ENCODE measurements at regions not wholly inside any gene's neighbourhood (a gene's known extent, or its start where the extent isn't known, plus 50 kb on each side); places are given as distances from the start of the nearest gene placed in this dataset.

- DNase-seq (ENCODE audit: low read depth) = no peak
- H3K4me3 ChIP-seq (ENCODE audit: low read depth, low read length) = no peak overlapping the region
- TF ChIP-seq, protein P1, sequence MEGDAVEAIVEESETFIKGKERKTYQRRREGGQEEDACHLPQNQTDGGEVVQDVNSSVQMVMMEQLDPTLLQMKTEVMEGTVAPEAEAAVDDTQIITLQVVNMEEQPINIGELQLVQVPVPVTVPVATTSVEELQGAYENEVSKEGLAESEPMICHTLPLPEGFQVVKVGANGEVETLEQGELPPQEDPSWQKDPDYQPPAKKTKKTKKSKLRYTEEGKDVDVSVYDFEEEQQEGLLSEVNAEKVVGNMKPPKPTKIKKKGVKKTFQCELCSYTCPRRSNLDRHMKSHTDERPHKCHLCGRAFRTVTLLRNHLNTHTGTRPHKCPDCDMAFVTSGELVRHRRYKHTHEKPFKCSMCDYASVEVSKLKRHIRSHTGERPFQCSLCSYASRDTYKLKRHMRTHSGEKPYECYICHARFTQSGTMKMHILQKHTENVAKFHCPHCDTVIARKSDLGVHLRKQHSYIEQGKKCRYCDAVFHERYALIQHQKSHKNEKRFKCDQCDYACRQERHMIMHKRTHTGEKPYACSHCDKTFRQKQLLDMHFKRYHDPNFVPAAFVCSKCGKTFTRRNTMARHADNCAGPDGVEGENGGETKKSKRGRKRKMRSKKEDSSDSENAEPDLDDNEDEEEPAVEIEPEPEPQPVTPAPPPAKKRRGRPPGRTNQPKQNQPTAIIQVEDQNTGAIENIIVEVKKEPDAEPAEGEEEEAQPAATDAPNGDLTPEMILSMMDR (IDR thresholded peaks at IDR 0.05; ENCODE audit: low read depth, low read length, missing control alignments) = no peak
These were observed 54.9 kb upstream of the NLGN1 start for GRCh38 chr3:173342679-173343078.

DNA sequence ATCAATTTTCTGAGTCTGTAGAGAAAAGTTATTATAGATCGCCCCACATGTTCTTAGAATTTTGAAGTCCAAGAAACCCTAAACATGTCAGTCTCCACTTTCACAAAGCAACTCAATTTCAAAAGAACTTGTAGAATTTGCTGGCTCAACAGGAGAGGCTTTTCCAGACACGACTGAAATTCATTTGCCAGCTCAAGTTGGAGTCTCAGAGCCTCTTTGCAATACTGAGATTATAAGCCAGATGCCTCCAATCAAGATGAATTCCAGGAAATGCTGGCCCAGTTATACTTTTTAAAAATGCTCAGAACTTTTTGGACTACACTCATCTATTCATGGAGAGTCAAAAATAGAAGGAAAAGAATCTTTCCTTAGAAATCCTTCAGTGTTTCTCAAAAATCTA lies 56.9 kb upstream of the NLGN1 start:
- TF ChIP-seq, protein P1 (IDR thresholded peaks at IDR 0.05; ENCODE audit: low read depth, low read length, missing control alignments) = no peak
- DNase-seq (ENCODE audit: low read depth) = no peak

DNA sequence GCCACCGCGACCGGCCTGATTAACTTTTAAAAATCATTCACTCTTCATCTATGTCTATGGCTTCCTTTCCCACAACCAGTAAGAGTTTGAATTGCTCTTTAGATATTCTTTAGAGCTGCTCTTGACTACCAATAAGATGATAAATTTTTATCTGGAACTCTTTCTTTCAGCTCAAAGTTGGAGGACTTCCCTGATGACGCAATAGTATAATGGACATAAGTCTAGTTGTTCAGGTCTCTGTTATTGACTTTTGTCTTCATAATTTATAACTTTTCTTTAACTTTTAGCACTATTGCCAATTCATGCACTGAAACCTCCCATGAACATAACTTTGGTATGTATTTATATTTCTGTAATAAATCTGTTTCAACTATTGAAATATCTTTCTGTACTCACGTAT lies 61.3 kb upstream of the NLGN1 start:
- TF ChIP-seq, protein P1 (IDR thresholded peaks at IDR 0.05; ENCODE audit: low read depth, low read length, missing control alignments) = no peak
- DNase-seq (ENCODE audit: low read depth) = no peak
- H3K4me3 ChIP-seq (ENCODE audit: low read depth, low read length) = no peak overlapping the region

More for the DNA sequence above, 56.9 kb upstream of the NLGN1 start:
- no peak overlapping the region for H3K4me3 ChIP-seq (ENCODE audit: low read depth, low read length)

DNA sequence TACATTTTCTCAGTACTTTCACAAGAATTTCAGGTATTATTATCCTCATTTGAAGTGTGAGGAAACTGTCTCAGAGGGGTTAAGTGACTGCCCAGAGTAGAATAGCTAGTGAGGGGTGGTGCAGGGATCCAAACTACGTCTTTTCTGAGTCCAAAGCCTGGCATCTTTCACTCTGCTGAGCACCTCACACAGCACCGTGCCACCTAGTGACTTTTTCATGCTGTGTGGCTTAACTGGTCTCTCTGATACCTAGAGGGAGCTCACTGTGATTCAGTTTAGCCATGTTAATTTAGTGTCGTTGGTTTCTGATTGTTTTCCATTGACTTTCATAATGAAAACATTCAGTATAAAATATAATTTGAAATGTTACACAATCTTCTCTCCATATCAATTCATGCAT lies 91.4 kb upstream of the NLGN1 start:
- H3K4me3 ChIP-seq (ENCODE audit: low read depth, low read length) = no peak overlapping the region
- TF ChIP-seq, protein P1 (IDR thresholded peaks at IDR 0.05; ENCODE audit: low read depth, low read length, missing control alignments) = no peak
- DNase-seq (ENCODE audit: low read depth) = no peak

- no peak for DNase-seq (ENCODE audit: low read depth)
- H3K4me3 ChIP-seq (ENCODE audit: low read depth, low read length) = no peak overlapping the region
- TF ChIP-seq, protein P1 (IDR thresholded peaks at IDR 0.05; ENCODE audit: low read depth, low read length, missing control alignments) = no peak
These were observed 93.3 kb upstream of the NLGN1 start for GRCh38 chr3:173304182-173304800.

DNA sequence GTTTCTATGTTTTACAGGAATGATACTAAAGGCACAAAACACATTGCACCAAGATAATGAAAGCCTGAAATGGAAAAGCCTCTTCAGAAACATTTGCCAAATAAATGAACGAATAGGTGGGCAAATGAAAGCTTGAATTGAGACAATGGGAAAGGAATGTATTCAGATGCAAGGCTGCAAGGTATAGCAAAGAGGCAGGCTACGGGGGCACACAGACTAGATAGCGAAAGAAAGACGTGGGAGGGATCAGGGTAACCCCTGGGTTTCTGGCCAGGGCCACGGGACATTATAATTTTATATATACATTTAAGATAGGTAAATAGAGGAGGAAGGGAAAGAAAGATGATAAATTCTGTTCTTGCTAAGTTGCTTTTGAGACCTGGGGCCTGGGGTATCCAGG lies 95.9 kb upstream of the NLGN1 start:
- no peak for DNase-seq (ENCODE audit: low read depth)
- no peak overlapping the region for H3K4me3 ChIP-seq (ENCODE audit: low read depth, low read length)
- TF ChIP-seq, protein P1 (IDR thresholded peaks at IDR 0.05; ENCODE audit: low read depth, low read length, missing control alignments) = no peak

DNA sequence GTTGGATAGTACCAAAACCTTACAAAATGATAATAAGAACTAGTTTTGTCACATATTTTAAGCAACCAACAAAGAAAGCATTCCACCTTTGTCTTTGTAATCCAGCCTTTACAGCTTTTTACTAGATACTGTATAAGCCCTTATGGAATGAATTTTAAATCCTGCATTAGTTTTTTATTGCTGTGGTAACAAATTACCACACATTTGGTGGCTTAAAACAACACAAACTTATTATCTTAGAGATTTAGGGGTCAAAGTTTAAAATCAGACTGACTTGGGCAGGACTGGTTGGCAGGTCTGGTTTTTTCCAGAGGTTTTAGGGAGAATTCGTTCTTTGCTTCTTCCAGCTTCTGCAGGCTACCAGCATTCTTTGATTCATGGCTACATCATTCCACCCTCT lies 108.5 kb upstream of the NLGN1 start:
- DNase-seq (ENCODE audit: low read depth) = no peak
- TF ChIP-seq, protein P1 (IDR thresholded peaks at IDR 0.05; ENCODE audit: low read depth, low read length, missing control alignments) = no peak
- no peak overlapping the region for H3K4me3 ChIP-seq (ENCODE audit: low read depth, low read length)
